Mesendoderm (in vitro differentiated cells): ENCODE measurements at regions not wholly inside any gene's neighbourhood (a gene's known extent, or its start where the extent isn't known, plus 50 kb on each side); places are given as distances from the start of the nearest gene placed in this dataset.
"Not testable (repeated sequence)": the region's sequence is repeated elsewhere in the genome, so short reads cannot be mapped to it uniquely, and the experiment has no call there.

Experiments
- DNase-seq: peaks from one replicate; pipeline ENCODE4 v3.0.0; 2013
- H2AK5ac ChIP-seq: 2 replicates; pipeline ENCODE4 v1.6.1; 2013; ENCODE audit warnings: low read length, inconsistent platforms
- H2BK120ac ChIP-seq: 2 replicates; pipeline ENCODE4 v1.6.1; 2013; ENCODE audit warnings: low read depth, mild to moderate bottlenecking, low read length, moderate library complexity, mixed read lengths
- H2BK15ac ChIP-seq: replicated peaks from 2 replicates; pipeline ENCODE4 v1.6.1; 2013; ENCODE audit warnings: low read depth, mild to moderate bottlenecking, moderate library complexity
- H2BK5ac ChIP-seq: 2 replicates; pipeline ENCODE4 v1.6.1; 2013; ENCODE audit warnings: low read length, inconsistent platforms
- H3K18ac ChIP-seq: 2 replicates; pipeline ENCODE4 v1.6.1; 2013; ENCODE audit warnings: mild to moderate bottlenecking, low read length, mixed read lengths
- H3K23ac ChIP-seq: one replicate; pipeline ENCODE4 v1.6.1; 2013; ENCODE audit warnings: low read length
- H3K27ac ChIP-seq: 2 replicates; pipeline ENCODE4 v1.5.1; 2013; ENCODE audit warnings: low read depth, mild to moderate bottlenecking, inconsistent platforms, low read length, moderate library complexity
- H3K27me3 ChIP-seq: 2 replicates; pipeline ENCODE4 v1.6.1; 2013; ENCODE audit warnings: low read length, control low read depth, mild to moderate bottlenecking, inconsistent platforms; ENCODE audit not compliant: insufficient read depth, poor library complexity
- H3K36me3 ChIP-seq: 2 replicates; pipeline ENCODE4 v1.6.1; 2013; ENCODE audit warnings: low read length, inconsistent platforms; ENCODE audit not compliant: control insufficient read depth, insufficient read depth
- H3K4ac ChIP-seq: one replicate; pipeline ENCODE4 v1.6.1; 2013; ENCODE audit warnings: low read depth, mild to moderate bottlenecking, low read length, moderate library complexity
- H3K4me1 ChIP-seq: 2 replicates; pipeline ENCODE4 v1.6.1; 2013; ENCODE audit warnings: low read depth, low read length, inconsistent platforms; ENCODE audit not compliant: control insufficient read depth
- H3K4me2 ChIP-seq: 2 replicates; pipeline ENCODE4 v1.6.1; 2013; ENCODE audit warnings: low read length
- H3K4me3 ChIP-seq: 2 replicates; pipeline ENCODE4 v1.5.1; 2013; ENCODE audit warnings: mild to moderate bottlenecking, low read length
- H3K56ac ChIP-seq: one replicate; pipeline ENCODE4 v1.6.1; 2013; ENCODE audit warnings: low read length
- H3K79me1 ChIP-seq: 2 replicates; pipeline ENCODE4 v1.6.1; 2013; ENCODE audit warnings: low read length, inconsistent platforms
- H3K79me2 ChIP-seq: 2 replicates; pipeline ENCODE4 v1.6.1; 2013; ENCODE audit warnings: mild to moderate bottlenecking, low read length; ENCODE audit not compliant: control insufficient read depth, insufficient read depth
- H3K9ac ChIP-seq: 2 replicates; pipeline ENCODE4 v1.6.1; 2013; ENCODE audit warnings: low read length, inconsistent platforms
- H4K5ac ChIP-seq: one replicate; pipeline ENCODE4 v1.6.1; 2013; ENCODE audit warnings: low read length
- H4K8ac ChIP-seq: one replicate; pipeline ENCODE4 v1.6.1; 2013; ENCODE audit warnings: low read depth, mild to moderate bottlenecking, control low read depth, low read length, moderate library complexity
- whole genome bisulfite sequencing: extraction: QIAGEN DNeasy Blood & Tissue Kit; methylation state at CpG from one replicate; pipeline ENCODE4 v1.1.7; 2013; ENCODE audit warnings: low lambda C conversion rate, missing lambda C conversion rate; ENCODE audit not compliant: insufficient coverage; ENCODE audit errors: extremely low coverage; 5-methylcytosine and 5-hydroxymethylcytosine counted together

- not testable (repeated sequence) for DNase-seq, H2BK5ac ChIP-seq, H3K79me1 ChIP-seq, H4K8ac ChIP-seq, H3K4ac ChIP-seq, H3K4me1 ChIP-seq, H3K4me3 ChIP-seq, H2AK5ac ChIP-seq, H3K27ac ChIP-seq, H2BK120ac ChIP-seq, H3K56ac ChIP-seq, H2BK15ac ChIP-seq, H3K23ac ChIP-seq, H3K9ac ChIP-seq, H3K27me3 ChIP-seq, H3K79me2 ChIP-seq, H3K36me3 ChIP-seq, H3K4me2 ChIP-seq, H4K5ac ChIP-seq, H3K18ac ChIP-seq
- no CpG with 5 or more reads among the region's 9 CpGs for WGBS
Measured at GRCh38 chr2:95770726-95771125, 178.9 kb downstream of the TRIM43 start.

- not testable (repeated sequence) for H3K4me1 ChIP-seq, H3K4ac ChIP-seq, H3K4me3 ChIP-seq, H2AK5ac ChIP-seq, H4K8ac ChIP-seq, H2BK120ac ChIP-seq, H3K23ac ChIP-seq, H3K56ac ChIP-seq, H3K4me2 ChIP-seq, H3K79me2 ChIP-seq, H3K27ac ChIP-seq, H3K36me3 ChIP-seq, H3K18ac ChIP-seq, DNase-seq, H3K9ac ChIP-seq, H2BK5ac ChIP-seq, H2BK15ac ChIP-seq, H3K27me3 ChIP-seq, H4K5ac ChIP-seq, H3K79me1 ChIP-seq
- no CpG with 5 or more reads among the region's 11 CpGs for WGBS
Measured at GRCh38 chr2:95774322-95775192, 182.8 kb downstream of the TRIM43 start.

- not testable (repeated sequence) for H3K4me1 ChIP-seq, DNase-seq, H3K23ac ChIP-seq, H3K27ac ChIP-seq, H3K4me2 ChIP-seq, H3K36me3 ChIP-seq, H3K18ac ChIP-seq, H3K79me1 ChIP-seq, H3K9ac ChIP-seq, H3K4me3 ChIP-seq, H3K27me3 ChIP-seq, H2BK5ac ChIP-seq, H2BK120ac ChIP-seq, H2AK5ac ChIP-seq, H2BK15ac ChIP-seq, H3K4ac ChIP-seq, H4K8ac ChIP-seq, H4K5ac ChIP-seq, H3K56ac ChIP-seq, H3K79me2 ChIP-seq
- WGBS: no CpG with 5 or more reads among the region's 9 CpGs
Measured at GRCh38 chr2:95775193-95775531, 183.4 kb downstream of the TRIM43 start.
